ENCODE measurements at regions not wholly inside any gene's neighbourhood (a gene's known extent, or its start where the extent isn't known, plus 50 kb on each side); places are given as distances from the start of the nearest gene placed in this dataset.
A peak's percentile ranks its signal among the peaks of the same experiment; 100 is the strongest.

GRCh38 chr1:239601108-239601507 is 214.7 kb downstream of the CHRM3 start:
- H3K27me3 Mint-ChIP-seq, result no peaks in the 10 kb centered on the region
- no peaks in the 10 kb centered on the region for H3K36me3 Mint-ChIP-seq
- no peak overlapping the region for H3K4me3 Mint-ChIP-seq
- H3K27ac Mint-ChIP-seq, result peak overlapping the region; percentile 17
- no peaks in the 10 kb centered on the region for H3K4me1 Mint-ChIP-seq (ENCODE audit: low read depth)
- H3K9me3 Mint-ChIP-seq (ENCODE audit: low read depth), result no peaks in the 10 kb centered on the region

- H3K4me3 Mint-ChIP-seq, result no peak overlapping the region
- no peak overlapping the region for H3K27ac Mint-ChIP-seq
- H3K9me3 Mint-ChIP-seq (ENCODE audit: low read depth), result no peaks in the 10 kb centered on the region
- H3K36me3 Mint-ChIP-seq, result no peaks in the 10 kb centered on the region
- H3K27me3 Mint-ChIP-seq, result no peaks in the 10 kb centered on the region
- H3K4me1 Mint-ChIP-seq (ENCODE audit: low read depth), result no peaks in the 10 kb centered on the region
Observed at GRCh38 chr1:239603530-239603929, 217.2 kb downstream of the CHRM3 start.

- Mint-ChIP-seq H3K4me1 (ENCODE audit: low read depth) (no peaks in the 10 kb centered on the region), H3K27me3 (no peaks in the 10 kb centered on the region), H3K9me3 (ENCODE audit: low read depth) (no peaks in the 10 kb centered on the region), H3K27ac (no peak overlapping the region), H3K4me3 (no peak overlapping the region), H3K36me3 (peaks cover 2% of the 10 kb centered on the region)
Observed at GRCh38 chr1:239606850-239607400, 220.6 kb downstream of the CHRM3 start.

GRCh38 chr1:239608469-239608868 is 222.1 kb downstream of the CHRM3 start:
- no peak overlapping the region for H3K27ac Mint-ChIP-seq
- H3K9me3 Mint-ChIP-seq (ENCODE audit: low read depth), result no peaks in the 10 kb centered on the region
- no peak overlapping the region for H3K4me3 Mint-ChIP-seq
- peaks cover 2% of the 10 kb centered on the region for H3K36me3 Mint-ChIP-seq
- H3K27me3 Mint-ChIP-seq, result no peaks in the 10 kb centered on the region
- H3K4me1 Mint-ChIP-seq (ENCODE audit: low read depth), result no peaks in the 10 kb centered on the region

- peaks cover 2% of the 10 kb centered on the region for H3K36me3 Mint-ChIP-seq
- H3K27ac Mint-ChIP-seq, result no peak overlapping the region
- H3K9me3 Mint-ChIP-seq (ENCODE audit: low read depth), result no peaks in the 10 kb centered on the region
Observed at GRCh38 chr1:239612379-239612778, 226.0 kb downstream of the CHRM3 start.

GRCh38 chr1:239616673-239617072 is 230.3 kb downstream of the CHRM3 start:
- H3K4me3 Mint-ChIP-seq, result no peak overlapping the region
- no peaks in the 10 kb centered on the region for H3K36me3 Mint-ChIP-seq
- no peaks in the 10 kb centered on the region for H3K9me3 Mint-ChIP-seq (ENCODE audit: low read depth)
- no peaks in the 10 kb centered on the region for H3K27me3 Mint-ChIP-seq
- no peaks in the 10 kb centered on the region for H3K4me1 Mint-ChIP-seq (ENCODE audit: low read depth)
- H3K27ac Mint-ChIP-seq, result no peak overlapping the region

More at GRCh38 chr1:239612379-239612778, 226.0 kb downstream of the CHRM3 start:
- Mint-ChIP-seq H3K4me3 (no peak overlapping the region), H3K4me1 (ENCODE audit: low read depth) (no peaks in the 10 kb centered on the region), H3K27me3 (no peaks in the 10 kb centered on the region)

- Mint-ChIP-seq H3K36me3 (no peaks in the 10 kb centered on the region), H3K27me3 (no peaks in the 10 kb centered on the region), H3K9me3 (ENCODE audit: low read depth) (no peaks in the 10 kb centered on the region), H3K27ac (no peak overlapping the region), H3K4me1 (ENCODE audit: low read depth) (no peaks in the 10 kb centered on the region), H3K4me3 (no peak overlapping the region)
Observed at GRCh38 chr1:239617259-239617658, 230.9 kb downstream of the CHRM3 start.

GRCh38 chr1:239617731-239618130 is 231.4 kb downstream of the CHRM3 start:
- Mint-ChIP-seq H3K4me3 (no peak overlapping the region), H3K27ac (no peak overlapping the region), H3K9me3 (ENCODE audit: low read depth) (no peaks in the 10 kb centered on the region), H3K27me3 (no peaks in the 10 kb centered on the region), H3K4me1 (ENCODE audit: low read depth) (no peaks in the 10 kb centered on the region), H3K36me3 (no peaks in the 10 kb centered on the region)

GRCh38 chr1:239619190-239619589 is 232.8 kb downstream of the CHRM3 start:
- H3K27ac Mint-ChIP-seq, result no peak overlapping the region

GRCh38 chr1:239630767-239631166 is 244.4 kb downstream of the CHRM3 start:
- Mint-ChIP-seq H3K9me3 (ENCODE audit: low read depth) (no peaks in the 10 kb centered on the region), H3K4me1 (ENCODE audit: low read depth) (no peaks in the 10 kb centered on the region), H3K27ac (no peak overlapping the region), H3K4me3 (no peak overlapping the region), H3K27me3 (no peaks in the 10 kb centered on the region), H3K36me3 (peaks cover 2% of the 10 kb centered on the region)

More at GRCh38 chr1:239619190-239619589, 232.8 kb downstream of the CHRM3 start:
- no peaks in the 10 kb centered on the region for H3K27me3 Mint-ChIP-seq
- H3K4me1 Mint-ChIP-seq (ENCODE audit: low read depth), result no peaks in the 10 kb centered on the region
- no peak overlapping the region for H3K4me3 Mint-ChIP-seq
- H3K36me3 Mint-ChIP-seq, result no peaks in the 10 kb centered on the region
- H3K9me3 Mint-ChIP-seq (ENCODE audit: low read depth), result no peaks in the 10 kb centered on the region

GRCh38 chr1:239633432-239633831 is 247.1 kb downstream of the CHRM3 start:
- Mint-ChIP-seq H3K36me3 (peaks cover 2% of the 10 kb centered on the region), H3K4me1 (ENCODE audit: low read depth) (no peaks in the 10 kb centered on the region), H3K9me3 (ENCODE audit: low read depth) (no peaks in the 10 kb centered on the region), H3K4me3 (no peak overlapping the region), H3K27me3 (no peaks in the 10 kb centered on the region), H3K27ac (no peak overlapping the region)

- H3K4me1 Mint-ChIP-seq (ENCODE audit: low read depth), result no peaks in the 10 kb centered on the region
- peaks cover 2% of the 10 kb centered on the region for H3K36me3 Mint-ChIP-seq
- no peaks in the 10 kb centered on the region for H3K9me3 Mint-ChIP-seq (ENCODE audit: low read depth)
- no peak overlapping the region for H3K4me3 Mint-ChIP-seq
- H3K27ac Mint-ChIP-seq, result no peak overlapping the region
- no peaks in the 10 kb centered on the region for H3K27me3 Mint-ChIP-seq
Observed at GRCh38 chr1:239635276-239635675, 248.9 kb downstream of the CHRM3 start.

GRCh38 chr1:239636347-239636746 is 250.0 kb downstream of the CHRM3 start:
- Mint-ChIP-seq H3K4me1 (ENCODE audit: low read depth) (no peaks in the 10 kb centered on the region), H3K9me3 (ENCODE audit: low read depth) (no peaks in the 10 kb centered on the region), H3K4me3 (no peak overlapping the region), H3K27me3 (no peaks in the 10 kb centered on the region), H3K36me3 (peaks cover 2% of the 10 kb centered on the region), H3K27ac (no peak overlapping the region)

GRCh38 chr1:239644604-239645003 is 258.2 kb downstream of the CHRM3 start:
- H3K27ac Mint-ChIP-seq, result no peak overlapping the region
- H3K4me1 Mint-ChIP-seq (ENCODE audit: low read depth), result no peaks in the 10 kb centered on the region
- no peaks in the 10 kb centered on the region for H3K9me3 Mint-ChIP-seq (ENCODE audit: low read depth)
- H3K27me3 Mint-ChIP-seq, result no peaks in the 10 kb centered on the region
- H3K36me3 Mint-ChIP-seq, result no peaks in the 10 kb centered on the region
- H3K4me3 Mint-ChIP-seq, result no peak overlapping the region

- Mint-ChIP-seq H3K27me3 (no peaks in the 10 kb centered on the region), H3K27ac (no peak overlapping the region)
Observed at GRCh38 chr1:239647045-239647444, 260.7 kb downstream of the CHRM3 start.

GRCh38 chr1:239647964-239648632 is 261.7 kb downstream of the CHRM3 start:
- Mint-ChIP-seq H3K36me3 (no peaks in the 10 kb centered on the region), H3K9me3 (ENCODE audit: low read depth) (no peaks in the 10 kb centered on the region), H3K27me3 (no peaks in the 10 kb centered on the region), H3K27ac (no peak overlapping the region), H3K4me3 (no peak overlapping the region), H3K4me1 (ENCODE audit: low read depth) (no peaks in the 10 kb centered on the region)

More at GRCh38 chr1:239647045-239647444, 260.7 kb downstream of the CHRM3 start:
- no peaks in the 10 kb centered on the region for H3K9me3 Mint-ChIP-seq (ENCODE audit: low read depth)
- H3K4me3 Mint-ChIP-seq, result no peak overlapping the region
- H3K36me3 Mint-ChIP-seq, result no peaks in the 10 kb centered on the region
- no peaks in the 10 kb centered on the region for H3K4me1 Mint-ChIP-seq (ENCODE audit: low read depth)
